HG03060 (cell line): ENCODE measurements at regions not wholly inside any gene's neighbourhood (a gene's known extent, or its start where the extent isn't known, plus 50 kb on each side); places are given as distances from the start of the nearest gene placed in this dataset.
"Not testable (repeated sequence)": the region's sequence is repeated elsewhere in the genome, so short reads cannot be mapped to it uniquely, and the experiment has no call there.

Experiments
- ATAC-seq: cut with Tn5 transposase; IDR thresholded peaks from one replicate; pipeline ENCODE4 v1.9.1; 2021; ENCODE audit warnings: low read depth, moderate number of reproducible peaks; ENCODE audit not compliant: unreplicated experiment

- no peak for ATAC-seq
Observed at GRCh38 chr11:97611345-97611744, 1221.5 kb downstream of the JRKL start.

- no peak for ATAC-seq
Observed at GRCh38 chr11:97614606-97615005, 1224.8 kb downstream of the JRKL start.

- no peak for ATAC-seq
Observed at GRCh38 chr11:97615546-97615945, 1225.7 kb downstream of the JRKL start.

- no peak for ATAC-seq
Observed at GRCh38 chr11:97617031-97617430, 1227.2 kb downstream of the JRKL start.

- ATAC-seq: no peak
Observed at GRCh38 chr11:97620007-97620406, 1230.2 kb downstream of the JRKL start.

GRCh38 chr11:97621282-97621681, 1231.5 kb downstream of the JRKL start:
- ATAC-seq: no peak

GRCh38 chr11:97622795-97623194, 1233.0 kb downstream of the JRKL start:
- ATAC-seq: no peak

- not testable (repeated sequence) for ATAC-seq
Observed at GRCh38 chr11:97636741-97637140, 1246.9 kb downstream of the JRKL start.

GRCh38 chr11:97637701-97638100, 1247.9 kb downstream of the JRKL start:
- ATAC-seq: no peak

GRCh38 chr11:97638641-97639224, 1248.9 kb downstream of the JRKL start:
- no peak for ATAC-seq

GRCh38 chr11:97641988-97642387, 1252.2 kb downstream of the JRKL start:
- ATAC-seq: no peak

- ATAC-seq: no peak
Observed at GRCh38 chr11:97645736-97646135, 1255.9 kb downstream of the JRKL start.

GRCh38 chr11:97656356-97656755, 1266.5 kb downstream of the JRKL start:
- no peak for ATAC-seq

GRCh38 chr11:97657852-97658251, 1268.0 kb downstream of the JRKL start:
- ATAC-seq: no peak

- ATAC-seq: no peak
Observed at GRCh38 chr11:97667057-97667456, 1277.2 kb downstream of the JRKL start.

GRCh38 chr11:97683733-97684132, 1293.9 kb downstream of the JRKL start:
- no peak for ATAC-seq

GRCh38 chr11:97684486-97685439, 1295.0 kb downstream of the JRKL start:
- ATAC-seq: no peak

GRCh38 chr11:97685695-97686094, 1295.9 kb downstream of the JRKL start:
- no peak for ATAC-seq

GRCh38 chr11:97687111-97687510, 1297.3 kb downstream of the JRKL start:
- ATAC-seq: no peak

- no peak for ATAC-seq
Observed at GRCh38 chr11:97691061-97691460, 1301.2 kb downstream of the JRKL start.

GRCh38 chr11:97702951-97703350, 1313.1 kb downstream of the JRKL start:
- no peak for ATAC-seq

- no peak for ATAC-seq
Observed at GRCh38 chr11:97703851-97704250, 1314.0 kb downstream of the JRKL start.
